SK-N-SH treated with all-trans-retinoic acid at 6 μM for 48 hours (cell line): ENCODE measurements at regions not wholly inside any gene's neighbourhood (a gene's known extent, or its start where the extent isn't known, plus 50 kb on each side); places are given as distances from the start of the nearest gene placed in this dataset.

Source experiments
- CSDC2 ChIP-seq: fragments of 250-450 bp; sonication (Bioruptor Pico); IDR thresholded peaks from 2 replicates; pipeline ENCODE4 v1.5.0; 2020; ENCODE audit warnings: mild to moderate bottlenecking, moderate library complexity
- ESRRG ChIP-seq: fragments of 250-450 bp; sonication (Bioruptor Pico); IDR thresholded peaks from 2 replicates; pipeline ENCODE4 v1.6.1; 2021; ENCODE audit warnings: mild to moderate bottlenecking
- OSR1 ChIP-seq: fragments of 250-450 bp; sonication (Bioruptor Pico); IDR thresholded peaks from 2 replicates; pipeline ENCODE4 v1.8.0; 2022; ENCODE audit warnings: moderate library complexity, mild to moderate bottlenecking, inconsistent platforms
- ZNF565 ChIP-seq: fragments of 450-650 bp; formaldehyde crosslinking; conservative IDR thresholded peaks from 2 replicates; pipeline ENCODE4 v1.5.0; 2020; ENCODE audit warnings: low read depth, mild to moderate bottlenecking, moderate library complexity
- ZNF70 ChIP-seq: fragments of 450-650 bp; formaldehyde crosslinking; IDR thresholded peaks from 2 replicates; pipeline ENCODE4 v1.5.0; 2020; ENCODE audit warnings: mild to moderate bottlenecking, moderate library complexity

- TF ChIP-seq ESRRG (CRISPR knock-in tag), result no peak
- TF ChIP-seq CSDC2 (CRISPR knock-in tag), result no peak
- TF ChIP-seq ZNF565 (CRISPR knock-in tag), result no peak
- no peak for TF ChIP-seq OSR1
- no peak for TF ChIP-seq ZNF70 (CRISPR knock-in tag)
These were observed 329.3 kb upstream of the FZD8 start for GRCh38 chr10:35971397-35971796.
